HCT116 (cell line): ENCODE measurements at regions not wholly inside any gene's neighbourhood (a gene's known extent, or its start where the extent isn't known, plus 50 kb on each side); places are given as distances from the start of the nearest gene placed in this dataset.

ENCODE experiments used
- ATAC-seq: fragments of 200-7000 bp; cut with Tn5 transposase; 2 replicates; pipeline ENCODE4 v1.9.1; 2020; ENCODE audit warnings: mild to moderate bottlenecking, moderate library complexity
- BruUV-seq: library from RNA; stranded (reverse); fragments of 400-500 nt; replicated peaks from 2 replicates; lab custom pipeline; 2021; lab: Mats Ljungman, UMichigan
- CTCF ChIA-PET: fragments of 300-600 bp; sonication (Branson Sonifier 250); formaldehyde crosslinking; loops from one replicate; lab custom pipeline; 2021; ENCODE audit warnings: antibody characterized with exemption; lab: Charles Lee
- POLR2A ChIA-PET: fragments of 300-600, 350-600 bp; sonication (Branson Sonifier 250); formaldehyde crosslinking; loops from one replicate; lab custom pipeline; 2021; ENCODE audit warnings: antibody characterized with exemption; lab: Charles Lee
- RAD21 ChIA-PET, 2 experiments: fragments of 300-600 bp; sonication (Branson Sonifier 250); formaldehyde crosslinking; loops; one replicate each; lab custom pipeline; 2023; ENCODE audit warnings: low total read pairs in 2 of 2; ENCODE audit not compliant: uncharacterized antibody in 2 of 2, unreplicated experiment in 2 of 2, low non-redundant PET in 1 of 2; lab: Charles Lee
- DNase-seq: peaks from one replicate; pipeline ENCODE4 v3.0.0-alpha.2; 2010; ENCODE audit warnings: low read depth, low spot score
- H2AFZ ChIP-seq: fragments of 200-600 bp; shearing (Covaris generic), sonication (generic); 2 replicates; pipeline ENCODE4 v1.6.1; 2017; ENCODE audit warnings: low read depth, mixed run types, mixed read lengths, antibody characterized with exemption, low read length; ENCODE audit not compliant: poor library complexity, severe bottlenecking
- H3K27ac ChIP-seq: 2 replicates; pipeline ENCODE4 v1.5.1; 2012; ENCODE audit warnings: low read depth, low read length
- H3K27me3 ChIP-seq: fragments of 200-600 bp; sonication (generic); 2 replicates; pipeline ENCODE4 v1.6.1; 2016; ENCODE audit warnings: mixed run types, low read length, mixed read lengths; ENCODE audit not compliant: insufficient read depth
- H3K36me3 ChIP-seq, 2 experiments: fragments of 200-500 bp in 1 of 2; fragments of 200-600 bp in 1 of 2; sonication (Bioruptor generic) in 1 of 2; sonication (generic) in 1 of 2; 2 replicates each; pipeline versions ENCODE4 v1.5.1 to v1.6.1; 2014 to 2016; ENCODE audit warnings: low read length in 2 of 2, inconsistent platforms in 1 of 2, mixed read lengths in 1 of 2, mixed run types in 1 of 2; ENCODE audit not compliant: insufficient read depth in 2 of 2, control insufficient read depth in 1 of 2
- H3K4me1 ChIP-seq, 2 experiments: fragments of 200-600 bp in 1 of 2; sonication (generic) in 1 of 2; 2 replicates each; pipeline versions ENCODE4 v1.5.1 to v1.6.1; 2012 to 2017; ENCODE audit warnings: low read length in 2 of 2, inconsistent platforms in 1 of 2, mild to moderate bottlenecking in 1 of 2, mixed read lengths in 1 of 2, mixed run types in 1 of 2, moderate library complexity in 1 of 2; ENCODE audit not compliant: insufficient read depth in 2 of 2, control insufficient read depth in 1 of 2
- H3K4me2 ChIP-seq: fragments of 200-600 bp; sonication (generic); 2 replicates; pipeline ENCODE4 v1.6.1; 2017; ENCODE audit warnings: mixed run types, low read length, mixed read lengths
- H3K4me3 ChIP-seq, 2 experiments: fragments of 200-600 bp in 1 of 2; sonication (generic) in 1 of 2; replicated peaks in 1 of 2; 2 replicates each; pipeline ENCODE4 v1.5.1; 2011 to 2016; ENCODE audit warnings: low read length in 2 of 2, control low read depth in 1 of 2, low read depth in 1 of 2, mild to moderate bottlenecking in 1 of 2, mixed read lengths in 1 of 2, mixed run types in 1 of 2
- H3K79me2 ChIP-seq: fragments of 200-600 bp; sonication (generic); 2 replicates; pipeline ENCODE4 v1.6.1; 2017; ENCODE audit warnings: mild to moderate bottlenecking, mixed run types, low read length, moderate library complexity, mixed read lengths; ENCODE audit not compliant: insufficient read depth
- H3K9ac ChIP-seq: fragments of 200-600 bp; sonication (generic); 2 replicates; pipeline ENCODE4 v1.6.1; 2016; ENCODE audit warnings: low read length, mixed read lengths
- H3K9me2 ChIP-seq: fragments of 200-600 bp; sonication (generic), shearing (Covaris generic); 2 replicates; pipeline ENCODE4 v1.6.1; 2017; ENCODE audit warnings: mixed run types, mild to moderate bottlenecking, moderate library complexity; ENCODE audit not compliant: insufficient read depth
- H3K9me3 ChIP-seq, 2 experiments: fragments of 200-500 bp in 1 of 2; fragments of 200-600 bp in 1 of 2; sonication (Bioruptor generic) in 1 of 2; sonication (generic) in 1 of 2; 2 replicates each; pipeline ENCODE4 v1.6.1; 2014 to 2017; ENCODE audit warnings: low read length in 2 of 2, mixed read lengths in 2 of 2, inconsistent platforms in 1 of 2, low read depth in 1 of 2, mild to moderate bottlenecking in 1 of 2, mixed run types in 1 of 2, moderate library complexity in 1 of 2; ENCODE audit not compliant: control insufficient read depth in 1 of 2, insufficient read depth in 1 of 2
- H4K20me1 ChIP-seq: fragments of 200-600 bp; sonication (generic), shearing (Covaris generic); 2 replicates; pipeline ENCODE4 v1.6.1; 2017; ENCODE audit warnings: mixed run types, mild to moderate bottlenecking, moderate library complexity; ENCODE audit not compliant: insufficient read depth
- CEBPB ChIP-seq: IDR thresholded peaks from 2 replicates; pipeline ENCODE4 v1.6.1; 2012; ENCODE audit warnings: low read depth
- CTCF ChIP-seq, 3 experiments: fragments of 200-600 bp in 1 of 3; sonication (generic) in 1 of 3; IDR thresholded peaks in 2 of 3; conservative IDR thresholded peaks in 1 of 3; 2 replicates each; pipeline ENCODE4 v1.5.1; 2012 to 2017; ENCODE audit warnings: low read depth in 2 of 3, low read length in 2 of 3, antibody characterized with exemption in 1 of 3, borderline replicate concordance in 1 of 3, control low read depth in 1 of 3, mild to moderate bottlenecking in 1 of 3, mixed read lengths in 1 of 3, mixed run types in 1 of 3, moderate library complexity in 1 of 3; ENCODE audit not compliant: insufficient read depth in 1 of 3
- EGR1 ChIP-seq: IDR thresholded peaks from 2 replicates; pipeline ENCODE4 v1.6.1; 2012; ENCODE audit warnings: low read depth
- ELF1 ChIP-seq: IDR thresholded peaks from 2 replicates; pipeline ENCODE4 v1.6.1; 2012; ENCODE audit warnings: low read depth, borderline replicate concordance
- EZH2phosphoT487 ChIP-seq: fragments of 200-600 bp; IDR thresholded peaks from 2 replicates; pipeline ENCODE4 v1.6.1; 2018; ENCODE audit warnings: antibody characterized with exemption, borderline replicate concordance
- FOSL1 ChIP-seq: IDR thresholded peaks from 2 replicates; pipeline ENCODE4 v1.6.1; 2012; ENCODE audit warnings: low read depth
- POLR2A ChIP-seq: IDR thresholded peaks from 2 replicates; pipeline ENCODE4 v1.7.0; 2011; ENCODE audit warnings: borderline replicate concordance; ENCODE audit not compliant: insufficient read depth, insufficient read length; ENCODE audit errors: extremely low read depth
- SIN3A ChIP-seq: IDR thresholded peaks from 2 replicates; pipeline ENCODE4 v1.6.1; 2012; ENCODE audit warnings: low read depth
- SP1 ChIP-seq: IDR thresholded peaks from 2 replicates; pipeline ENCODE4 v1.6.1; 2012; ENCODE audit warnings: low read depth
- SRF ChIP-seq: IDR thresholded peaks from 2 replicates; pipeline ENCODE4 v1.6.1; 2012; ENCODE audit warnings: low read depth
- YY1 ChIP-seq: IDR thresholded peaks from 2 replicates; pipeline ENCODE4 v1.6.1; 2011; ENCODE audit warnings: low read length, low read depth, moderate library complexity, mild to moderate bottlenecking; ENCODE audit not compliant: insufficient replicate concordance; ENCODE audit errors: extremely low read depth
- ZFX ChIP-seq: fragments of 450-650 bp; IDR thresholded peaks from 2 replicates; pipeline ENCODE4 v1.6.1; 2017
- intact Hi-C: fragments of 100-400 bp; cut with micrococcal nuclease; formaldehyde crosslinking; loops from 2 replicates; pipeline ENCODE4 v1.10.0; 2022
- TF ChIP-seq, protein P1 (sequence below): IDR thresholded peaks from 2 replicates; pipeline ENCODE4 v1.6.1; 2012
- TF ChIP-seq, protein P2 (sequence below): IDR thresholded peaks from 2 replicates; pipeline ENCODE4 v1.6.1; 2011; ENCODE audit warnings: mild to moderate bottlenecking, low read length, moderate library complexity; ENCODE audit not compliant: insufficient replicate concordance; ENCODE audit errors: extremely low read depth

- intact Hi-C loops: no loop called here
- Histone ChIP-seq H3K4me1 (no peaks in the 10 kb centered on the region), H3K9me3 (no peaks in the 10 kb centered on the region), H3K27ac (no peak overlapping the region), H4K20me1 (no peaks in the 10 kb centered on the region), H3K79me2 (no peaks in the 10 kb centered on the region), H3K4me3 (no peak overlapping the region), H3K9me2 (no peaks in the 10 kb centered on the region), H3K4me2 (no peak overlapping the region), H3K9ac (no peak overlapping the region), H3K36me3 (no peaks in the 10 kb centered on the region), H2AFZ (no peak overlapping the region), H3K27me3 (peaks cover 38% of the 10 kb centered on the region)
- DNase-seq (no peak), ATAC-seq (no peak)
- ChIA-PET POLR2A (no interaction called here), CTCF (no interaction called here), RAD21 (no interaction called here)
- BruUV-seq: no TSS peak
- TF ChIP-seq SIN3A: no peak
- TF ChIP-seq FOSL1: no peak
- TF ChIP-seq, protein P1, sequence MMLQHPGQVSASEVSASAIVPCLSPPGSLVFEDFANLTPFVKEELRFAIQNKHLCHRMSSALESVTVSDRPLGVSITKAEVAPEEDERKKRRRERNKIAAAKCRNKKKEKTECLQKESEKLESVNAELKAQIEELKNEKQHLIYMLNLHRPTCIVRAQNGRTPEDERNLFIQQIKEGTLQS: no peak
- no peak for TF ChIP-seq POLR2A
- no peak for TF ChIP-seq YY1
Measured at GRCh38 chr9:20220286-20220685, 402.0 kb downstream of the MLLT3 start.

DNA sequence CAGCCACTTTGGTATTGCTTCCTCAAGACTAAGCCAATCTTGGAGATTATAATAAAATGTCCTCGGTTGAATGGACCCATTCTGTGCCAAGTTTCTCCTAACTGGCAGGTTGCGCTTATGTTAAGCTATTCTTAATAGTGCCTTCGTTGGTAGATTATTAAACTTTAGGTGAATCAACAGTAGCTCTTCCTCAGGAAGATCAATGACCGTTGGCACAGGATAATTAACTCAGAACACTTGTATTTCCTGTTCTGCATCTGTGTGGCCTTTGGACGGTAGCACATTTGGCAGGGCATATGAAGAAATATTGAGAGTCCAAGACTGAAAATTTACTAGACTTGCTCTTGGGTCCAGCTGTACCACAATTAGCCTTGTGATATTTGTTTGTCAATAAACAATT lies 402.9 kb downstream of the MLLT3 start:
- peaks cover 38% of the 10 kb centered on the region for H3K27me3 ChIP-seq
- no peaks in the 10 kb centered on the region for H3K9me3 ChIP-seq
- POLR2A ChIA-PET: no interaction called here
- DNase-seq (no peak), ATAC-seq (no peak)
- H3K9ac ChIP-seq: no peak overlapping the region
- no peaks in the 10 kb centered on the region for H3K4me1 ChIP-seq
- BruUV-seq: no TSS peak
- H3K9me2 ChIP-seq: no peaks in the 10 kb centered on the region
- no peaks in the 10 kb centered on the region for H3K36me3 ChIP-seq
- CTCF ChIA-PET: no interaction called here
- no peak overlapping the region for H2AFZ ChIP-seq
- H3K79me2 ChIP-seq: no peaks in the 10 kb centered on the region
- RAD21 ChIA-PET: no interaction called here
- H4K20me1 ChIP-seq: no peaks in the 10 kb centered on the region
- intact Hi-C loops: no loop called here
- H3K27ac ChIP-seq: no peak overlapping the region
- no peak overlapping the region for H3K4me3 ChIP-seq
- no peak overlapping the region for H3K4me2 ChIP-seq
- TF ChIP-seq CEBPB (no peak), YY1 (no peak), ZFX (no peak), SRF (no peak), SP1 (no peak), CTCF (IDR thresholded peaks at IDR 0.05 in 2 of 3, conservative IDR thresholded peaks at IDR 0.05 in 1 of 3; ENCODE audit: borderline replicate concordance in 1 of 3, insufficient read depth in 1 of 3, low read depth in 2 of 3, low read length in 2 of 3) (no peak), EZH2phosphoT487 (no peak), EGR1 (no peak), ELF1 (no peak)
- TF ChIP-seq, protein P2, sequence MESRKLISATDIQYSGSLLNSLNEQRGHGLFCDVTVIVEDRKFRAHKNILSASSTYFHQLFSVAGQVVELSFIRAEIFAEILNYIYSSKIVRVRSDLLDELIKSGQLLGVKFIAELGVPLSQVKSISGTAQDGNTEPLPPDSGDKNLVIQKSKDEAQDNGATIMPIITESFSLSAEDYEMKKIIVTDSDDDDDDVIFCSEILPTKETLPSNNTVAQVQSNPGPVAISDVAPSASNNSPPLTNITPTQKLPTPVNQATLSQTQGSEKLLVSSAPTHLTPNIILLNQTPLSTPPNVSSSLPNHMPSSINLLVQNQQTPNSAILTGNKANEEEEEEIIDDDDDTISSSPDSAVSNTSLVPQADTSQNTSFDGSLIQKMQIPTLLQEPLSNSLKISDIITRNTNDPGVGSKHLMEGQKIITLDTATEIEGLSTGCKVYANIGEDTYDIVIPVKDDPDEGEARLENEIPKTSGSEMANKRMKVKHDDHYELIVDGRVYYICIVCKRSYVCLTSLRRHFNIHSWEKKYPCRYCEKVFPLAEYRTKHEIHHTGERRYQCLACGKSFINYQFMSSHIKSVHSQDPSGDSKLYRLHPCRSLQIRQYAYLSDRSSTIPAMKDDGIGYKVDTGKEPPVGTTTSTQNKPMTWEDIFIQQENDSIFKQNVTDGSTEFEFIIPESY: no peak
- TF ChIP-seq, protein P1: no peak
